H1 (cell line): ENCODE measurements at regions not wholly inside any gene's neighbourhood (a gene's known extent, or its start where the extent isn't known, plus 50 kb on each side); places are given as distances from the start of the nearest gene placed in this dataset.
A peak's percentile ranks its signal among the peaks of the same experiment; 100 is the strongest.

Experiments
- CBX5 ChIP-seq: fragments of 300-800, 300-1000 bp; sonication (generic); IDR thresholded peaks from 2 replicates; pipeline ENCODE4 v1.7.1; 2016; ENCODE audit warnings: antibody characterized with exemption, low read length, low read depth
- CHD7 ChIP-seq: fragments of 300-600 bp; sonication (generic); IDR thresholded peaks from 2 replicates; pipeline ENCODE4 v1.7.1; 2012; ENCODE audit warnings: low read length, moderate library complexity, mild to moderate bottlenecking, inconsistent platforms; ENCODE audit not compliant: insufficient replicate concordance
- EGR1 ChIP-seq: IDR thresholded peaks from 2 replicates; pipeline ENCODE4 v1.6.1; 2011; ENCODE audit warnings: low read depth, low read length, borderline replicate concordance
- KDM4A ChIP-seq: IDR thresholded peaks from one replicate; pipeline ENCODE4 v1.7.1; 2012; ENCODE audit warnings: low read depth, mild to moderate bottlenecking, moderate library complexity, low read length, inconsistent platforms; ENCODE audit not compliant: severe bottlenecking
- NANOG ChIP-seq: IDR thresholded peaks from 2 replicates; pipeline ENCODE4 v1.6.1; 2011; ENCODE audit warnings: low read length, low read depth, mild to moderate bottlenecking, inconsistent platforms; ENCODE audit not compliant: insufficient read depth, poor library complexity, severe bottlenecking
- RBBP5 ChIP-seq: IDR thresholded peaks from 2 replicates; pipeline ENCODE4 v1.7.1; 2012; ENCODE audit warnings: low read depth, mild to moderate bottlenecking, inconsistent platforms, low read length, moderate library complexity, borderline replicate concordance
- RFX5 ChIP-seq: IDR thresholded peaks from 2 replicates; pipeline ENCODE4 v1.6.1; 2011; ENCODE audit warnings: low read depth, low read length, improper control_type of control experiment, borderline replicate concordance
- TEAD4 ChIP-seq: IDR thresholded peaks from 2 replicates; pipeline ENCODE4 v1.6.1; 2012; ENCODE audit warnings: low read depth, low read length, inconsistent platforms, mixed read lengths
- TF ChIP-seq, protein P1 (sequence below): IDR thresholded peaks from 2 replicates; pipeline ENCODE4 v1.6.1; 2011; ENCODE audit warnings: low read depth, mild to moderate bottlenecking, low read length; ENCODE audit not compliant: insufficient read depth

DNA sequence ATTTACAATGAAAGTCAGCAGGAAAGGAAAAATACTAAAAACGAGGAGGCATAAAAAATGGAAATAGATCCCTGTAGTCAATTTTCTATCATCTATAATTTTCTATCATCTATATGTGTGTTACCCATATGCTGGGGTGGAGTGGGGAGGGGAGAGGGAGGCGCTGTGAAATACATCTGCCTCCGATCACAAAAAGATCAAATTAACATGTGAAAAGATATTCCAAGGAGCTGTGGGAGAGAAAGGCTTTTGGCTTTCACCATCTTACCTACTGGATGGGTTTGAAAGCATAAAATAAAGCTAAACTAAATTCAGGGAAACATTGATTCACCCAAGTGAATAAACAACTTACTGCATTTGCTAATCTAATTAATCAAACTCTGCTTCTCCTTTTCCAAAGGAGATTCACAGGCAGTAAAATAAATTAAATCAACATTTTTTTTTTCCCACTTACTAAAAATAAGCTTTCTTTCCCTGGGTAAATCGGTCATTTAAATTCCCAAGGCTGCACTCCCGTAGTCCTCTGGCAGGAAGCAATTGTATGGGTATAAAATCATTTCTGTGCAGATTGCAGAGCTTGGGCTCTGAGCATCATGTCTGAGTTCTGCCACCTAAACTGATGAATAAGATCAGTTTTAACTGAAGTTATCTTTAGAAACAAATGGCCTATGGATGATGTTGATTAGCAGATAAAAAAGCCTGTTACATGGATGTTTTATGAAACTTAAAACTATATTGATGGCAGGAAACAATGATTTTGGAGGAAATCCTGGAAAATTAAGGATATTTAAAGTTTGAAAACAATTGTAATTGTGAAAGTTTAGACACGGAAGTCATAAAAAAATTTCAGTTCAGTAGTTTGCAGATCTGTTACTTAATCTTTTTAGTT, 147.9 kb downstream of the SOX4 start (continued):
- TF ChIP-seq RFX5 (no peak), NANOG (peak; percentile 22), RBBP5 (no peak), TEAD4 (no peak), CHD7 (no peak), CBX5 (no peak), KDM4A (no peak), EGR1 (no peak)
- TF ChIP-seq, protein P1, sequence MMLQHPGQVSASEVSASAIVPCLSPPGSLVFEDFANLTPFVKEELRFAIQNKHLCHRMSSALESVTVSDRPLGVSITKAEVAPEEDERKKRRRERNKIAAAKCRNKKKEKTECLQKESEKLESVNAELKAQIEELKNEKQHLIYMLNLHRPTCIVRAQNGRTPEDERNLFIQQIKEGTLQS, result no peak
